GM19328 (cell line): ENCODE measurements at regions not wholly inside any gene's neighbourhood (a gene's known extent, or its start where the extent isn't known, plus 50 kb on each side); places are given as distances from the start of the nearest gene placed in this dataset.
"Not testable (repeated sequence)": the region's sequence is repeated elsewhere in the genome, so short reads cannot be mapped to it uniquely, and the experiment has no call there.

Source experiments
- ATAC-seq: cut with Tn5 transposase; IDR thresholded peaks from one replicate; pipeline ENCODE4 v1.9.1; 2021; ENCODE audit warnings: mild to moderate bottlenecking, moderate library complexity; ENCODE audit not compliant: unreplicated experiment

DNA sequence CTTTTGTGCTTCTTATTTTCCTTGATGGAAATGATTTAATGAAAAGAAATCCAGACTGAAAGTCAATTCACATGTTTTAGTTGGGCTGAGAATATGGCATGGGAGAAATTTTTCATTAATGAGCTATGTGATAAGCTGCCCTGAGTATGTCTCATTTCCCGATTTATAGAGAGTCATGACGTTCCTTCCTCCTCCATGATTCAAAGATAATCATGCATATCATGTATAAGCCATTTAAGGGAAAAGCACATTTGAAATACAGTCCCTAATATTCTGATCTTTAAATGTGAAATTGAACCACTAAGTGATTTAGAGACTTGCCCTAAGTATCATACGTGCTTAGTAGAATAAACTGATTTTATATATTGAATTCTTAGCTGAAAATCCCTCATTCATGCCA, 840.9 kb downstream of the PCDH17 start:
- no peak for ATAC-seq

DNA sequence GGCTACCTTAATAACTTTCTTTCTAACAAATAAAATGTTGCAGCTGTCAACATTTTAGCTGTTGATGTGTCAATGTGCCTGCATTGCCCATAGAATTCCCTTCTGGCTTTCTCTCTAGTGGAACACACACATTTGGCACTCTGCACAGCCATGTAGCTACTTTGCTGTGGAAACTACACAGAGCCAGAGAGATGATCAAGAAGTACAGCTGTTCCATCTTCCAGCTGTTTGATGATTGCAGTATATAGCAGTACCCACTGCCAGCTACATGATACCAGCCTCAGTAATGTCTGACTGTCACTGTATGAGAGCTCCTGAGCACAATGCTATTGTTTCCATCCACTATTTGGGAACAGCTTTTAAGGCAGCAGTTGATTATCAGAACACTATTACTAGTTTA, 843.0 kb downstream of the PCDH17 start:
- no peak for ATAC-seq

DNA sequence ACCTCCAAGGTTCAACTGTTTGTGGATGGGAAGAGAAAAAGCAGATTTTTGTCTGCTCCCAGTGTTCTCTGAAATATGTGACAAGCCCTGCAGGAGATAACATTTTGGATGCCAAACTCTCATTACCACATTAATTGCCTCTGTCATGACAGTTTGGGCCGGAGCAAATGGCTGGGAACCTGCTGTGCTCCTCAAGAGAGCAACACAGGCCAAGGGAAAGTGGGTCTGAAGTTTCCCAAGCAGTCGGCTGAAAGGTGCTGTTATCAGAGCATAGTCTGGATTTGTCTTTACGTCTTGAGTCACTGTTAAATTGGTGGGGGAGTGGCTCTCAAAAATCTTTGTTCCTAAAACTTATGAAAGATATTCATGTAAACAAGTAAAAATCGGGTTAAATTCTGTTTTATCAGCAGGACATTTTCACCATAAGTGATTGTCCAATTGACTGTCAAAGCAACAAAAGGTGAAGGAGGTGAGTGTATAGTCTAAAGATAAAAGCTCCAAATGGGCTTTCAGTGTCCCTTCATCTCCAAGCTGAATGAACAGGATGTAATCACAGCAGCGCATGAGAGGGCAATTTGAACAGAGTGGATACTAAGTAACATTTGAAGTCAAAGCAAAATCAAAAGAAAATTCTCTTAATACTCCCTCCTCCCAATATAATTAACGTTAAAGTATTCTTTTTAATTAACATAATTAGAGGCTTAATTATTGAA, 844.8 kb downstream of the PCDH17 start:
- ATAC-seq: no peak

DNA sequence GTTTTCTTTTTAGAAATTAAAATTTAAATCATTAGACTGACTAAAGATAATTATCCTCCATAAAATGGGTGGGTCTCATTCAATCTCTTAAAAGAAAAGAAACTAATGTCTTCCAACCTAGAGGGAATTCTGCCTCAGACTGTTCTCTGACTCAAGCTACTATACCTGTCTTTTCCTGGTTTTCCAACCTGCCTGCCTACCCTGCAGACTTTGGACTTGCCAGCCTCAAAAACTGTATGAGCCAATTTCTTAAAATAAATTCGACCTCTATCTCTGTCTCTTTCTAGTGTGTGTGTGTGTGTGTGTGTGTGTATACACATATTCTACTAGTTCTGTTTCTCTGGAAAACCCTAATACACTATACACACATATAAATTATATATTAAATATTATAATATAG, 847.3 kb downstream of the PCDH17 start:
- ATAC-seq: no peak

DNA sequence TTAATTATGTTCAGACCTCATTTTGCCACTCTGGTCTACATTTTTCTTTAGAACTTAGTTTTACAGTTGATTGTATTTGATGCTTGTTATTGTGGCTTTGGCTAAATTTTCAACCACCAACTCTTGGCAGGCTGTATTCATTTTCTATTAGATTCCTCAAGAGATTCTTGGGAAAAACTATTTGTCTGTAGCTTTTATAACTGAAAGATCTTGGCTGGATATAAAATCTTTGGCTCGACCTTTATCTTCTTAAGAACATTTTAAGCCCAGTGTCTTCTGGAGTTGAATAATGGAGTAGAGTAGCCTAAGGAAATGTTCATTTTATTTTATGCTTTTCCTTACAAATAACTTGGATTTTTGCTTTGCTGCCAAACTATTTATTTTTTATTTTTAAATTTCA, 848.5 kb downstream of the PCDH17 start:
- ATAC-seq: no peak

DNA sequence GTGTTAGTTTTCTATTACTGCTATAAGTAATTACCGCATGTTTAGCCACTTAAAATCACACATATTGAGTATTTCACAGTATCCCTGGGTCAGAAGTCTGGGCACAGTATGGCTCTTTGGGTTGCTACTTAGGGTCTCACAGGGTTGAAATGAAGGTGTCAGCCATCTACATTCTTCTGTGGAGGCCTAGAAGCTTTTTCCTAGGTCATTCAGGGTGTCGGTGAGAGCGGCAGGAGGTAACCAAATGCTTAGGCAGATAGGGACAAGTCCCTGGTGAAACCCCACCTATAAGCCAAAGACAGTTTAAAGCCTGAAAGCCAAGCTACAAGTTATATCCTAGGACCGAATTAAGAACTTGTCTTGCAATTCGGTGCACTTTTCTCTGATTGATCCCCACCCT, 856.7 kb downstream of the PCDH17 start:
- ATAC-seq: no peak

DNA sequence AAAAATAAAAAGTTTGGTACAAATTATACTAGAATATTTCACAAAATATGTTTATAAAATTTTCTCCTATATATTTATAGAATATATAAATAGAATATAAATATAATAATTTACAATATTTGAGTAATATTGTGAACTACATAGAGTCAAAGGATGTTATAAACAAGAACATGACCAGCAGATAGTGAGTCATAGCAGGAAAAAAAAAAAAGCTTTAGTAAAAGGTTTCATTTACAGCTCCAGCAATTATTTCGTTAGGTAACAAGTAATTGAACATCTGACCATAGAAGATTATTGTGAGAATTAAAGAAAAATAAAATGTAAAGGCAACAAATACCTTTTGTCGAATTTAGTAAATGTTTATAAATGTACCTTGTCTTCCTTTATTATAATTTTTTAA, 864.1 kb downstream of the PCDH17 start:
- ATAC-seq: no peak

DNA sequence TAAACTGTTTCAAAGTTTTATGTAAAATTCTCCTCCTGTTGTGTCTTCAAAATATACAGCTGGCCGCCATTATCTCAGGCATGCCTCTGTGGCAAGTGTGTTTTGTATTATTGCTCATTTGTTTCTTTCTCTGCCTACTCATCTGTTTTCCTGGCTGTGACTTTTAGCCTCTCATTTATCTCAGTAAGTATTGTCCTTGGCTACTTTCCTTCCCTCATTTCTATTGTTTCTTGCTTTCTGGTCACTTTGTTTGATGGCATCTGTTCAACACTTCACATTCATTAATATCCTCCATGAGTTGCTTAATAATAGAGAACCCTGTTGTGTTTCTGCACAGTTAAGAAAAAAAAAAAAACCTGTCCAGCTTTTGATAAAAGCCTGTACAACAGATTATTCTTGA, 869.4 kb downstream of the PCDH17 start:
- no peak for ATAC-seq

DNA sequence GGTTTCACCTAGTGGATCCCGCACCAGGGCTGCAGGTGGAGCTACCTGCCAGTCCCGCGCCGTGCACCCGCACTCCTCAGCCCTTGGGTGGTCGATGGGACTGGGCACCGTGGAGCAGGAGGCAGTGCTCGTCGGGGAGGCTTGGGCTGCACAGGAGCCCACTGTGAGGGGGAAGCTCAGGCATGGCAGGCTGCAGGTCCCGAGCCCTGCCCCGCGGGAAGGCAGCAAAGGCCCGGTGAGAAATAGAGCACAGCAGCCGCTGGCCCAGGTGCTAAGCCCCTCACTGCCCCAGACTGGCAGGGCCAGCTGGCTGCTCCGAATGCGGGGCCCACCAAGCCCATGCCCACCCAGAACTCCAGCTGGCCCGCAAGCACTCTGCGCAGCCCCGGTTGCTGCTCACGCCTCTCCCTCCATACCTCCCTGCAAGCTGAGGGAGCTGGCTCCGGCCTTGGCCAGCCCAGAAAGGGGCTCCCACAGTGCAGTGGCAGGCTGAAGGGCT, 872.7 kb downstream of the PCDH17 start:
- ATAC-seq: not testable (repeated sequence)

DNA sequence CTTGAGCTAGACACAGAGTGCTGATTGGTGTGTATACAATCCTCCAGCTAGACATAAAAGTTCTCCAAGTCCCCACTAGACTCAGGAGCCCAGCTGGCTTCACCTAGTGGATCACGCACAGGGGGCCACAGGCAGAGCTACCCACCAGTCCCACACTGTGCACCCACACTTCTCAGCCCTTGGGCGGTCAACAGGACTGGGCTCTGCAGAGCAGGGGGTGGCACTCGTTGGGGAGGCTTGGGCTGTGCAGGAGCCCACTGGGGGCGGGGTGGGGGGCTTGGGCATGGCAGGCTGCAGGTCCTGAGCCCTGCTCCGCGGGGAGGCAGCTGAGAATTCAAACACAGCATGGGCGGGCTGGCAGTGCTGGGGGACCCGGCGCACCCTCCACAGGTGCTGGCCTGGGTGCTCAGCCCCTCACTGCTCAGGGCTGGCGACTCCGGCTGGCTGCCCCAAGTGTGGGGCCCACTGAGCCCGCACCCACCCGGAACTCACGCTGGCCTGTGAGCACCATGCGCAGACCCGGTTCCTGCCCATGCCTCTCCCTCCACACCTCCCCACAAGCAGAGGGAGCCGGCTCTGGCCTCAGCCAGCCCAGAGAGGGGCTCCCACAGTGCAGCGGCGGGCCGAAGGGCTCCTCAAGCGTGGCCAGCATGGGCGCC, 873.8 kb downstream of the PCDH17 start:
- not testable (repeated sequence) for ATAC-seq

DNA sequence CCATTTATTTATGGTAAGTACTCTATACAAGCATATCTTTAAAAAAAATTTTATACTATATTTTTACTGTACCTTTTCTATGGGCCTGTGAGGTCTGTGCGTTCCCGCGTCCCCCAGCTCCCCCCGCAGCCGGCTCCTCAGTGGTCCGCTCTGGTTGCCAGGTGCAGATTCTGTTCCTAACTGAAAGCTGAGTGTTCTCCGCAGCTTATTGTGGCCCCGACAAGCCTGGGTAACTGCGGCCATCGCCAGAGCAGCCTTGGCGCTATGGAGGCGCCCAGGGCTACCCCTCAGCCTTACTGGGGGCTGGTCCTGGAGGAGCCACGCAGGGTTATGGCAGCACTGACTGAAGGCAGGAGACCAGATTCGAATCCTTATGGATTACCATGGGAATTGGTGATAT, 896.8 kb downstream of the PCDH17 start:
- no peak for ATAC-seq

DNA sequence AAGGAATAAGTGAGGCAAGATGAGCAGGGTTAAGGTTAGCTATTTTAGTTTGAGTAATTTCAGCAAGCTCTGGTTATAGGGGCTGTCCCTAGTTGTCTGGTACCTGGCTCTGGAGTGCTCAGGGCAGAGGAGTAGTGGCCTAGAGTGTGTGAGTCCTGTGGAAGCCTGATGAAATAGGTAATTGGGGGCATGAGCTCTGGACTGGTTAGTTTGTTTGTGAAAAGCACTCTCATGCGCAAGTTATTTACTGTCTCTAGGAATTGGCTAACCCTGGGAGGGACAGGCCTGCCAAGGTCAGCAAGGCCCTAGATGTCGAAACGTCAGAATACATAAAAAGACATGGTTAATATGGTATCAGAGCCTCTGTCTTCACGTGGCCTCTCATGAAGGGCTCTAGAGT, 900.1 kb downstream of the PCDH17 start:
- ATAC-seq: no peak

DNA sequence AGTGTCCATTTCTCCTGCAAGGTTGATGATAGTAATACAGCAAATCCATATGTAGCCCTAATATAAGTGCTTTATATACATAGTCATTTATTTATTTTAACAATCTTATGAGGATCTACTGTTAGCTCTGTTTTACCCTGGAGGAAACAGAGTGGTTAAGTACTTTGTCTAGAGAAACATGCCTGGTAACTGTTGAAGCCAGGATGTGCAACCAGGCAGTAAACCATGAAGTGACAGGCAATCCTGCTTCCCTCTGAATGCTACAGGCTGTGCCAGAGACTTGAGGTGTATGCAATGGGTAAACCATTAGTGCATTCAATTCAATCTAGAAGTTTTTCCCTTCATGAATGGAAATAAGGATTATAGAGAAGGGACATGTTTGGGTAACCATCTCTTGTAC, 911.0 kb downstream of the PCDH17 start:
- no peak for ATAC-seq

DNA sequence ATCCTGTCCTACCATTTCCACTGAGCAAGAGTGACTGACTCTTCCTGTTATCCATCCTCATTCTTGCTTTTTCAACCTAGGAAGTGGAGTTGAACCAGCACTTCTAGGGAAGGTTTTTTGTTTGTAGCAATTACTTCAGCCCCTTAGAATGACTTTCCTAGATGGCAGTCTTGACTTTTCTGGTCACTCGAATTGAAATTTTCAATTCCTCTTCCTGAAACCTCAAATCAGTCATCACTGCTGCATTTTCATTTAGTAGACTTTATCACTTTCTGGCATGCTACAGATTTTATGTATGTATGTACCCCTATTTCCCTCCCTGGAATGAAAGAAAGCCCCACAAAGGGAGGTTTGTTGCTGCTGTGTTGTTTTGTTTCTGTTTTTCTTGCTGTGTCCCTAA, 915.9 kb downstream of the PCDH17 start:
- no peak for ATAC-seq

DNA sequence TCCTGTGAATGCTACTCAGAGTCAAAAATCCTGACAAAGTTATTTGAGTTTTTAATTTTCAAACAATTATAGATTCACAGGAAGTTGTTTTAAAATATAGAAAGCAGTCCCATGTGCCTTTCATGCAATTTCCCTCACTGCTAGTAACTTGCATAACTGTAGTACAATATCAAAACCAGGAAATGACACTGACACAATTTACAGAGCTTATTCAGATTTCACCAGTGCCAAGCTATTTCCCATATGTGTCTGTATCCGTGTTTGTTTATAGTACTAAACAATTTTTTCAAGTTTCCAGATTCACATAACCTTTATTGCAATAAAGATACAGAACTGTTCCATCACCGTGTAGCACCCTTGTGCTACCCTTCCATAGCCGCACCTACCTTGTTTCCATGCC, 934.6 kb downstream of the PCDH17 start:
- no peak for ATAC-seq

DNA sequence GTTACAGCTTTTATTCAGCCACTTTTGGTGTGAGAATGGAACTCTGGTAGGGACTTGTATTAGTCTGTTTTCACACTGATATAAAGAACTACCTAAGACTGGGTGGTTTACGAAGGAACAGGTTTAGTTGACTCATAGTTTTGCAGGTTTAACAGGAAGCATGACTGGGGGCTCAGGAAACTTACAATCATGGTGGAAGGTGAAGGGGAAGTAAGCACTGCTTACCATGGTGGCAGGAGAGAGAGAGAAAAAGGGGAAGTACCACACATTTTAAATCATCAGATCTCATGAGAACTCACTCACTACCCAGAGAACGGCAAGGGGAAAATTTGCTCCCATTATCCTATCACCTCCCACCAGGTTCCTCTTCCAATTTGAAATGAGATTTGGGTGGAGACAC, 942.2 kb downstream of the PCDH17 start:
- ATAC-seq: no peak

DNA sequence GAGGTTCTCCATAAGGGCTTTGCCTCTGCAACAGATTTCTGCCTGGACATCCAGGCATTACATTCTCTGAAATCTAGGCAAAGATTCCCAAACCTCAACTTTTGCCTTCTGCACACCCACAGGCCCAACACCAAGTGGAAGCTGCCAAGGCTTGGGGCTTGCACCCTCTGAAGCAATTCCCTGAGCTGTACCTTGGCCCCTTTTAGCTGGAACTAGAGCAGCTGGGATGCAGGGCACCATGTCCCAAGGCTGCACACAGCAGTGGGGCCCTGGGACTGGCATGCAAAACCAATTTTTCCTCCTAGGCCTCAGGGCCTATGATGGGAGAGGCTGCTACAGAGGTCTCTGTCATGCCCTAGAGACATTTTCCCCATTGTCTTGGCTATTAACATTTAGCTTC, 943.2 kb downstream of the PCDH17 start:
- no peak for ATAC-seq

DNA sequence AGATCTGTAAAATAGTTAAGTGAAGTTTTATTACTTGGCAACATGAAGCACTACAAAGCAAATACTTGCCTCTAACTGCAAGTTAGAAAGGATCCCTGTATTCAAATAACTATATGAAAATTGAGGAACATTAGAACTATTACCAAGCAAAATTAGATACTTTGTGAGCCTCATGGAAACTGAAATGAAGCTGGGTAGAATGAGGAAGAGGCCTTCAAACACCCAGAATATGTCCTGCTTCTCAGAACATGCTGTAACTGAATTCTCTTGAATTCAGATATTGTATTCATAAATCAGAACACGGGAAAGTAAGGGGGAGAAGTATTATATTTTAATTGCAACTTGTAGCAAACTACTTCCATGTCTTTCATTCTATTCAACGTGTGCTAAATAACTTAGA, 947.9 kb downstream of the PCDH17 start:
- no peak for ATAC-seq

DNA sequence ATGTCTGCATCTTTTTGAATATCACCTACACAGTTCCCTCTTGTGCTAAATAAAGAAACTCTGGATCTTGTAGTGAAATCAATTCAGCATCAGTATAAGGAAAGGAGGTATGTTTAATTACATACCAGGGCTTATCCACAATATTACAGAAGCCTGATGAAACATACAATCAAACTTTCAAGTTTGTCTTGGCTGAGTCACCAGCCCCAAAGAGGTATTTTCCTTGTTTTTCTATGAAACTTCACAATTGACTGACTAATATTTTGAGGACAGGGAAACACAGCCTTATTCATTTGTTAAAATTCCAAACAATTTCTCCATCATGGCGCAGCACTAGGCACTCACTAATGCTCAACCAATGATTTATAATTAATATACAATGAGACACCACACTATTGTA, 952.4 kb downstream of the PCDH17 start:
- no peak for ATAC-seq

DNA sequence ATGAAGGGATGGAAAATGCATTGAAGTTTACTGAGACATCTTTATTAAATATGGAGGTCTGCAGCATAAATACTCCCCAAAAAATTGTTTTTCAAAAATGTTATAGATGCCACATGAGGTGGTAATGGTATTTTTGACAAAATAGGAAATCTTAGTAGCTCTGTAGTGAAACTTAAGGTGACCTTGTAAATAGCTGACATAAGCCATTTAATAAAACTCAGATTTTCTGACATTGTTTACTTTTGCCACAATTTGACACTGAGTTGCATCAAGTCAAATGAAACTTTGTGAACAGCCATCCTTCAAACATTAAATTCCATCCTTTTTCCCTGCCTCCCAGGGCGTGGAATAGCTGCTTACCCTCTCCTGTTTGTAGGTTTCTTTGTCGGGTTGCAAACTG, 953.1 kb downstream of the PCDH17 start:
- no peak for ATAC-seq

DNA sequence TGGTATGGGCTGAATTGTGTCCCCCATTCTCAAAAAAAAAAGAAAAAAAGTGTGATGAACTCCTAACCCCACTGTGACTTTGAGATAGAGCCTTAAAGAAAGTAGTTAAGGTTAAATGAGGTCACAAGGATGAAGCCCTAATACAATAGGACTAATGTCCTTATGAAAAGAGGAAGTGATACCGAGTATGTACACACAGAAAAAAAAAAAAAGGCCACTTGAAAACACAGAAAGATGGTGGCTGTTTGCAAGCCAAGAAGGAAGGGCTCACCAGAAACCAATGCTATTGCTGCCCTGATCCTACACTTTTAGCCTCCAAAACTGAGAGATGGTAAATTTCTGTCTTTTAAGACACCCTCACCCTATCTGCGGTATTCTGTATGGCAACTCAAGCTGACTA, 955.6 kb downstream of the PCDH17 start:
- ATAC-seq: peak; percentile 98

DNA sequence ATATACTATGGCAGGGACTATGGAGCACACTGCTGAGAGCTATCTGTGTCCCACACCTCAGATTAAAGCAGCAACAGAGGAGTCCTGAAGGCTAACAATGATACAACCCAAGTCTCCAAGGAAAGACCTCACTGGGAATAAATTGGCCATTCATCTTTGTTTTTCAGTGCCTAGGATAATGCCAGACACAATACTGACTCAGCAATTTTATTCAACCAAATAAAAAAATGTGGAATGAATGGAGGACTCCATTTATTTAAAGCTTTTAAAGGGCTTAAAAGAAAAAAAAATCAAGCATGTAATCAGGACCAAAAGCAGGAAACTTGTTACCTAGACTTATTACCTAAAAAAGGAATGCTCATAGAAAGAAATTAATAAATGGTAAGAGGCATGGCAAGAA, 960.5 kb downstream of the PCDH17 start:
- ATAC-seq: no peak

DNA sequence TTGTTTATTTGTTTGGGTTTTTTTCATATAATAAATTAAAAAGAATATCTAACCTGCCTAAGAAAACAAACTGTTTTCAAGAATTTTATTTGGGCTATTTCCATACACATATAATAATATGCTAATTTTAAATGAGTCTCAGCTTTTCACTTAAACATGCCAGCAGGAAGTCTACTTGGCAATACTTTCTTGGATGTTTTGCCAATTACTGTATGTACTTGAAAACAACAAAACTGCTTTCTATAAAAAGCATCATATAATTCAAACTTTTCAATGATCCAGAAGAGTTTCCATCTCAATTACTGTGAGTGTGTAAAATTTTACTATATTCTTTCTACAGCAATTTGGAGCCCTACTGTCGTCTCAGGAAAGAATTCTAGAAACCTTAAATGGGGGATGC, 961.2 kb downstream of the PCDH17 start:
- no peak for ATAC-seq
